ENCODE measurements at regions not wholly inside any gene's neighbourhood (a gene's known extent, or its start where the extent isn't known, plus 50 kb on each side); places are given as distances from the start of the nearest gene placed in this dataset.

DNA sequence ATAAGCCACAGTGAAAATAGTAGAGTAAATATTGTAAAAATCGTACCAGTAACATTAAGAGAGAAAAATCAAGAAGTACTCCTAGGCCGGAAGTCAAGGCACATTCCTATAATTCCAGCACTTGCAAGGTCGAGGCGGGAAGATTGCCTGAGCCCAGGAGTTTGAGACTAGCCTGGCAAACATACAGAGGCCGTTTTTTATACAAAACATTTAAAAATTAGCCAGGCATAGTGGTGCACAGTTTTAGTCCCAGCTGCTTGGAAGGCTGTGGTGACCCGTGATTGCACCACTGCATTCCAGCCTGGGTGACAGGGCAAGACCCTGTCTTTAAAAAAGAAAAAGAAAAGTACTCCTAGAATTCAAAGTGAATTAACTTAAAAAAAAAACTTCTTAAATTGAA, 341.8 kb downstream of the C12orf50 start:
- TF ChIP-seq, protein P1, sequence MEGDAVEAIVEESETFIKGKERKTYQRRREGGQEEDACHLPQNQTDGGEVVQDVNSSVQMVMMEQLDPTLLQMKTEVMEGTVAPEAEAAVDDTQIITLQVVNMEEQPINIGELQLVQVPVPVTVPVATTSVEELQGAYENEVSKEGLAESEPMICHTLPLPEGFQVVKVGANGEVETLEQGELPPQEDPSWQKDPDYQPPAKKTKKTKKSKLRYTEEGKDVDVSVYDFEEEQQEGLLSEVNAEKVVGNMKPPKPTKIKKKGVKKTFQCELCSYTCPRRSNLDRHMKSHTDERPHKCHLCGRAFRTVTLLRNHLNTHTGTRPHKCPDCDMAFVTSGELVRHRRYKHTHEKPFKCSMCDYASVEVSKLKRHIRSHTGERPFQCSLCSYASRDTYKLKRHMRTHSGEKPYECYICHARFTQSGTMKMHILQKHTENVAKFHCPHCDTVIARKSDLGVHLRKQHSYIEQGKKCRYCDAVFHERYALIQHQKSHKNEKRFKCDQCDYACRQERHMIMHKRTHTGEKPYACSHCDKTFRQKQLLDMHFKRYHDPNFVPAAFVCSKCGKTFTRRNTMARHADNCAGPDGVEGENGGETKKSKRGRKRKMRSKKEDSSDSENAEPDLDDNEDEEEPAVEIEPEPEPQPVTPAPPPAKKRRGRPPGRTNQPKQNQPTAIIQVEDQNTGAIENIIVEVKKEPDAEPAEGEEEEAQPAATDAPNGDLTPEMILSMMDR (IDR thresholded peaks at IDR 0.05) = no peak
- no peak for TF ChIP-seq POLR2A (IDR thresholded peaks at IDR 0.05)
